ENCODE measurements at regions not wholly inside any gene's neighbourhood (a gene's known extent, or its start where the extent isn't known, plus 50 kb on each side); places are given as distances from the start of the nearest gene placed in this dataset.

- H3K27ac ChIP-seq (ENCODE audit: low read depth in 2 of 2, low read length in 2 of 2), result no peak overlapping the region
- no peak overlapping the region for H3K9ac ChIP-seq (ENCODE audit: low read depth in 1 of 2, low read length in 2 of 2)
- no peaks in the 10 kb centered on the region for H3K4me1 ChIP-seq (ENCODE audit: control insufficient read depth in 2 of 2, insufficient read depth in 2 of 2, low read length in 2 of 2)
- H3K27me3 ChIP-seq (ENCODE audit: control insufficient read depth in 2 of 2, insufficient read depth in 2 of 2, low read length in 2 of 2), result no peaks in the 10 kb centered on the region
- H3K36me3 ChIP-seq (ENCODE audit: control insufficient read depth in 2 of 2, insufficient read depth in 2 of 2, low read length in 2 of 2), result no peaks in the 10 kb centered on the region
- no peak overlapping the region for H3K4me3 ChIP-seq (ENCODE audit: low read length in 2 of 2)
- H3K9me3 ChIP-seq (ENCODE audit: control insufficient read depth in 2 of 2, low read length in 2 of 2), result no peaks in the 10 kb centered on the region
Observed at GRCh38 chr20:17795003-17795402, 95.2 kb downstream of the BANF2 start.

- no peak overlapping the region for H3K27ac ChIP-seq (ENCODE audit: low read depth in 2 of 2, low read length in 2 of 2)
- no peaks in the 10 kb centered on the region for H3K27me3 ChIP-seq (ENCODE audit: control insufficient read depth in 2 of 2, insufficient read depth in 2 of 2, low read length in 2 of 2)
- no peak overlapping the region for H3K9ac ChIP-seq (ENCODE audit: low read depth in 1 of 2, low read length in 2 of 2)
- H3K36me3 ChIP-seq (ENCODE audit: control insufficient read depth in 2 of 2, insufficient read depth in 2 of 2, low read length in 2 of 2), result no peaks in the 10 kb centered on the region
- no peaks in the 10 kb centered on the region for H3K4me1 ChIP-seq (ENCODE audit: control insufficient read depth in 2 of 2, insufficient read depth in 2 of 2, low read length in 2 of 2)
- H3K4me3 ChIP-seq (ENCODE audit: low read length in 2 of 2), result no peak overlapping the region
- no peaks in the 10 kb centered on the region for H3K9me3 ChIP-seq (ENCODE audit: control insufficient read depth in 2 of 2, low read length in 2 of 2)
Observed at GRCh38 chr20:17794400-17794799, 94.6 kb downstream of the BANF2 start.

- Histone ChIP-seq H3K4me1 (ENCODE audit: control insufficient read depth in 2 of 2, insufficient read depth in 2 of 2, low read length in 2 of 2) (no peaks in the 10 kb centered on the region), H3K36me3 (ENCODE audit: control insufficient read depth in 2 of 2, insufficient read depth in 2 of 2, low read length in 2 of 2) (no peaks in the 10 kb centered on the region), H3K27ac (ENCODE audit: low read depth in 2 of 2, low read length in 2 of 2) (no peak overlapping the region), H3K9ac (ENCODE audit: low read depth in 1 of 2, low read length in 2 of 2) (no peak overlapping the region), H3K27me3 (ENCODE audit: control insufficient read depth in 2 of 2, insufficient read depth in 2 of 2, low read length in 2 of 2) (no peaks in the 10 kb centered on the region), H3K9me3 (ENCODE audit: control insufficient read depth in 2 of 2, low read length in 2 of 2) (no peaks in the 10 kb centered on the region), H3K4me3 (ENCODE audit: low read length in 2 of 2) (no peak overlapping the region)
Observed at GRCh38 chr20:17793986-17794385, 94.2 kb downstream of the BANF2 start.

- Histone ChIP-seq H3K9ac (ENCODE audit: low read depth in 1 of 2, low read length in 2 of 2) (no peak overlapping the region), H3K9me3 (ENCODE audit: control insufficient read depth in 2 of 2, low read length in 2 of 2) (no peaks in the 10 kb centered on the region), H3K4me3 (ENCODE audit: low read length in 2 of 2) (no peak overlapping the region)
Observed at GRCh38 chr20:17790296-17790695, 90.5 kb downstream of the BANF2 start.

GRCh38 chr20:17787816-17788215 is 88.0 kb downstream of the BANF2 start:
- Histone ChIP-seq H3K4me1 (ENCODE audit: control insufficient read depth in 2 of 2, insufficient read depth in 2 of 2, low read length in 2 of 2) (no peaks in the 10 kb centered on the region), H3K4me3 (ENCODE audit: low read length in 2 of 2) (no peak overlapping the region), H3K36me3 (ENCODE audit: control insufficient read depth in 2 of 2, insufficient read depth in 2 of 2, low read length in 2 of 2) (no peaks in the 10 kb centered on the region), H3K27ac (ENCODE audit: low read depth in 2 of 2, low read length in 2 of 2) (no peak overlapping the region), H3K9ac (ENCODE audit: low read depth in 1 of 2, low read length in 2 of 2) (no peak overlapping the region), H3K27me3 (ENCODE audit: control insufficient read depth in 2 of 2, insufficient read depth in 2 of 2, low read length in 2 of 2) (no peaks in the 10 kb centered on the region), H3K9me3 (ENCODE audit: control insufficient read depth in 2 of 2, low read length in 2 of 2) (no peaks in the 10 kb centered on the region)

More at GRCh38 chr20:17790296-17790695, 90.5 kb downstream of the BANF2 start:
- no peaks in the 10 kb centered on the region for H3K4me1 ChIP-seq (ENCODE audit: control insufficient read depth in 2 of 2, insufficient read depth in 2 of 2, low read length in 2 of 2)
- H3K36me3 ChIP-seq (ENCODE audit: control insufficient read depth in 2 of 2, insufficient read depth in 2 of 2, low read length in 2 of 2), result no peaks in the 10 kb centered on the region
- H3K27ac ChIP-seq (ENCODE audit: low read depth in 2 of 2, low read length in 2 of 2), result no peak overlapping the region
- H3K27me3 ChIP-seq (ENCODE audit: control insufficient read depth in 2 of 2, insufficient read depth in 2 of 2, low read length in 2 of 2), result no peaks in the 10 kb centered on the region

- no peak overlapping the region for H3K27ac ChIP-seq (ENCODE audit: low read depth in 2 of 2, low read length in 2 of 2)
- no peak overlapping the region for H3K4me3 ChIP-seq (ENCODE audit: low read length in 2 of 2)
- H3K9ac ChIP-seq (ENCODE audit: low read depth in 1 of 2, low read length in 2 of 2), result no peak overlapping the region
- no peaks in the 10 kb centered on the region for H3K9me3 ChIP-seq (ENCODE audit: control insufficient read depth in 2 of 2, low read length in 2 of 2)
- no peaks in the 10 kb centered on the region for H3K27me3 ChIP-seq (ENCODE audit: control insufficient read depth in 2 of 2, insufficient read depth in 2 of 2, low read length in 2 of 2)
- no peaks in the 10 kb centered on the region for H3K4me1 ChIP-seq (ENCODE audit: control insufficient read depth in 2 of 2, insufficient read depth in 2 of 2, low read length in 2 of 2)
- no peaks in the 10 kb centered on the region for H3K36me3 ChIP-seq (ENCODE audit: control insufficient read depth in 2 of 2, insufficient read depth in 2 of 2, low read length in 2 of 2)
Observed at GRCh38 chr20:17786221-17786718, 86.5 kb downstream of the BANF2 start.

All from mucosa of rectum (tissue), 2 donors.